ENCODE measurements at regions not wholly inside any gene's neighbourhood (a gene's known extent, or its start where the extent isn't known, plus 50 kb on each side); places are given as distances from the start of the nearest gene placed in this dataset.

GRCh38 chr11:115990004-115990447, 485.8 kb upstream of the CADM1 start:
- TF ChIP-seq CTCF (IDR thresholded peaks at IDR 0.05; ENCODE audit: low read depth, low read length, missing input control) = peak; percentile 43
- TF ChIP-seq, protein P1, sequence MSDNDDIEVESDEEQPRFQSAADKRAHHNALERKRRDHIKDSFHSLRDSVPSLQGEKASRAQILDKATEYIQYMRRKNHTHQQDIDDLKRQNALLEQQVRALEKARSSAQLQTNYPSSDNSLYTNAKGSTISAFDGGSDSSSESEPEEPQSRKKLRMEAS (IDR thresholded peaks at IDR 0.05) = no peak
